Right lobe of liver (tissue), 6 donors: ENCODE measurements at regions not wholly inside any gene's neighbourhood (a gene's known extent, or its start where the extent isn't known, plus 50 kb on each side); places are given as distances from the start of the nearest gene placed in this dataset.

Experiments
- ATAC-seq, 4 donors: fragments of 200-7000 bp; cut with Tn5 transposase; one replicate each; pipeline ENCODE4 v1.9.1; 2020; ENCODE audit warnings: mild to moderate bottlenecking in 4 of 4, moderate library complexity in 4 of 4
- DNase-seq, 3 donors: peaks; one replicate each; pipeline ENCODE4 v3.0.0-alpha.2; 2020
- H3K27ac ChIP-seq, 3 donors: fragments of 200-600 bp; one replicate each; pipeline ENCODE4 v1.8.0; 2022
- H3K27me3 ChIP-seq, 2 donors: fragments of 200-600 bp; one replicate each; pipeline ENCODE4 v1.8.0; 2022
- H3K36me3 ChIP-seq, 4 donors: fragments of 200-600 bp; sonication (generic) in 1 of 4; one replicate each; pipeline versions ENCODE4 v1.5.1 to v1.8.0; 2017 to 2022; ENCODE audit warnings: control low read depth in 1 of 4
- H3K4me1 ChIP-seq, 4 donors: fragments of 200-600 bp; sonication (generic) in 1 of 4; one replicate each; pipeline versions ENCODE4 v1.5.1 to v1.8.0; 2017 to 2022; ENCODE audit warnings: control low read depth in 1 of 4
- H3K4me3 ChIP-seq, 3 donors: fragments of 200-600 bp; one replicate each; pipeline ENCODE4 v1.8.0; 2022
- H3K9me3 ChIP-seq, 4 donors: fragments of 200-600 bp; sonication (generic) in 1 of 4; one replicate each; pipeline versions ENCODE4 v1.5.1 to v1.8.0; 2017 to 2022; ENCODE audit warnings: control low read depth in 1 of 4
- POLR2A ChIP-seq: fragments of 450-650 bp; IDR thresholded peaks from one replicate; pipeline ENCODE4 v1.6.1; 2017; ENCODE audit warnings: antibody characterized with exemption, mild to moderate bottlenecking
- WGBS: methylation state at CpG from one replicate; pipeline ENCODE4 v1.1.6; 2018; ENCODE audit warnings: low coverage, low lambda C conversion rate; ENCODE audit not compliant: insufficient coverage; ENCODE audit errors: missing lambda C conversion rate; 5-methylcytosine and 5-hydroxymethylcytosine counted together
- intact Hi-C, 2 donors: fragments of 100-400 bp; cut with DNase I; formaldehyde crosslinking; loops; one replicate each; pipeline versions ENCODE4 v1.11.2 to v1.14.1; 2022
- TF ChIP-seq, protein P1 (sequence below), 4 donors: fragments of 200-600 bp in 3 of 4; fragments of 450-650 bp in 1 of 4; IDR thresholded peaks; one replicate each; pipeline versions ENCODE4 v1.5.1 to v1.8.0; 2016 to 2022; ENCODE audit warnings: antibody characterized with exemption in 4 of 4, mild to moderate bottlenecking in 2 of 4
- donor health status: DM: no; HTN: yes; CAD: no.
- donor health status: DM: no; HTN: no; CAD: no.
- donor health status: DM: no; HTN: no; CAD: no.
- donor health status: DM: no; HTN: yes; CAD: no.
- donor health status: DM: no; HTN: yes; CAD: no.

- no peaks in the 10 kb centered on the region for H3K4me1 ChIP-seq
- H3K9me3 ChIP-seq = no peaks in the 10 kb centered on the region
- H3K27me3 ChIP-seq = no peaks in the 10 kb centered on the region
- H3K36me3 ChIP-seq = no peaks in the 10 kb centered on the region
- DNase-seq = no peak
- H3K4me3 ChIP-seq = no peak overlapping the region
- ATAC-seq = no peak
- TF ChIP-seq, protein P1, sequence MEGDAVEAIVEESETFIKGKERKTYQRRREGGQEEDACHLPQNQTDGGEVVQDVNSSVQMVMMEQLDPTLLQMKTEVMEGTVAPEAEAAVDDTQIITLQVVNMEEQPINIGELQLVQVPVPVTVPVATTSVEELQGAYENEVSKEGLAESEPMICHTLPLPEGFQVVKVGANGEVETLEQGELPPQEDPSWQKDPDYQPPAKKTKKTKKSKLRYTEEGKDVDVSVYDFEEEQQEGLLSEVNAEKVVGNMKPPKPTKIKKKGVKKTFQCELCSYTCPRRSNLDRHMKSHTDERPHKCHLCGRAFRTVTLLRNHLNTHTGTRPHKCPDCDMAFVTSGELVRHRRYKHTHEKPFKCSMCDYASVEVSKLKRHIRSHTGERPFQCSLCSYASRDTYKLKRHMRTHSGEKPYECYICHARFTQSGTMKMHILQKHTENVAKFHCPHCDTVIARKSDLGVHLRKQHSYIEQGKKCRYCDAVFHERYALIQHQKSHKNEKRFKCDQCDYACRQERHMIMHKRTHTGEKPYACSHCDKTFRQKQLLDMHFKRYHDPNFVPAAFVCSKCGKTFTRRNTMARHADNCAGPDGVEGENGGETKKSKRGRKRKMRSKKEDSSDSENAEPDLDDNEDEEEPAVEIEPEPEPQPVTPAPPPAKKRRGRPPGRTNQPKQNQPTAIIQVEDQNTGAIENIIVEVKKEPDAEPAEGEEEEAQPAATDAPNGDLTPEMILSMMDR (IDR thresholded peaks at IDR 0.05) = no peak
- no peak for TF ChIP-seq POLR2A
- intact Hi-C loops = no loop called here
- WGBS = 54% methylated on average over 7 of the region's 7 CpGs
- no peak overlapping the region for H3K27ac ChIP-seq
Measured at GRCh38 chr5:125970631-125971307, 452.4 kb upstream of the GRAMD2B start.

GRCh38 chr5:125972706-125973105 lies 450.5 kb upstream of the GRAMD2B start:
- TF ChIP-seq POLR2A = no peak
- TF ChIP-seq, protein P1 (IDR thresholded peaks at IDR 0.05) = no peak
- H3K27me3 ChIP-seq = no peaks in the 10 kb centered on the region
- H3K27ac ChIP-seq = no peak overlapping the region
- intact Hi-C loops = no loop called here
- no peaks in the 10 kb centered on the region for H3K36me3 ChIP-seq
- no peaks in the 10 kb centered on the region for H3K4me1 ChIP-seq
- no peak for ATAC-seq
- no peak for DNase-seq
- no peak overlapping the region for H3K4me3 ChIP-seq
- H3K9me3 ChIP-seq = no peaks in the 10 kb centered on the region
- WGBS = 52% methylated on average over 3 of the region's 3 CpGs

DNA sequence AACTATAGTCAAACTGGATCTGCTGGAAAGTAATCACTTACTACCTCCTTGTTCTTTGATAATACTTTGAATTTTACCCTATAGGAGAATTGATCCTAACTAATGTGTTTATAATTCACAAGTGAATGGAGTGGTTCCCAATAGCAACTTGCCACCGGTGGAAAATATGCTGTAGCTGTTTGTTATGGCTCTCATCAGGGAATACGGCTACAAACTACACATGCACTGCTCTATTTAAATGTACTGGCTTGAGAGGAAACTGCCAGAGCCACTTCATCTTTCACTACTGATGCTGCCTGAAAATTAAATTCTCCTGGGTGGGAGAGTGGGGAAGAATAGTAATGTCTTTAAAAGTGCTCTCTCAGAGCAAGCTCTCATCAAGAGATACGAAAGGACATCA lies 448.5 kb upstream of the GRAMD2B start:
- ATAC-seq (no peak), DNase-seq (no peak)
- Histone ChIP-seq H3K4me1 (no peaks in the 10 kb centered on the region), H3K4me3 (no peak overlapping the region), H3K27ac (no peak overlapping the region), H3K27me3 (no peaks in the 10 kb centered on the region), H3K9me3 (no peaks in the 10 kb centered on the region), H3K36me3 (no peaks in the 10 kb centered on the region)
- WGBS = 83% methylated on average over 3 of the region's 3 CpGs
- intact Hi-C loops = no loop called here
- TF ChIP-seq, protein P1 (IDR thresholded peaks at IDR 0.05) = no peak
- TF ChIP-seq POLR2A = no peak

GRCh38 chr5:125976421-125977000 lies 446.7 kb upstream of the GRAMD2B start:
- WGBS = 42% methylated on average over 2 of the region's 2 CpGs

More at GRCh38 chr5:125976421-125977000, 446.7 kb upstream of the GRAMD2B start:
- Histone ChIP-seq H3K27ac (no peak overlapping the region), H3K27me3 (no peaks in the 10 kb centered on the region), H3K36me3 (no peaks in the 10 kb centered on the region), H3K4me3 (no peak overlapping the region), H3K9me3 (no peaks in the 10 kb centered on the region), H3K4me1 (no peaks in the 10 kb centered on the region)
- ATAC-seq = no peak
- no peak for DNase-seq
- TF ChIP-seq, protein P1 (IDR thresholded peaks at IDR 0.05) = no peak
- no peak for TF ChIP-seq POLR2A
- intact Hi-C loops = no loop called here
